ENCODE measurements at regions not wholly inside any gene's neighbourhood (a gene's known extent, or its start where the extent isn't known, plus 50 kb on each side); places are given as distances from the start of the nearest gene placed in this dataset.

- H3K36me3 Mint-ChIP-seq (ENCODE audit: low read depth, unreplicated experiment) = no peaks in the 10 kb centered on the region
- no peaks in the 10 kb centered on the region for H3K4me1 Mint-ChIP-seq (ENCODE audit: low read depth, unreplicated experiment)
- H4K20me1 ChIP-seq (ENCODE audit: insufficient read depth, low read length) = no peaks in the 10 kb centered on the region
- no peaks in the 10 kb centered on the region for H3K9me3 ChIP-seq (ENCODE audit: insufficient read depth, low read depth, low read length)
- no peak overlapping the region for H3K4me3 ChIP-seq (ENCODE audit: insufficient read depth, low read depth, low read length)
- FAIRE-seq = no peak
- H3K79me2 ChIP-seq (ENCODE audit: insufficient read depth, low read length) = no peaks in the 10 kb centered on the region
- no peaks in the 10 kb centered on the region for H3K36me3 ChIP-seq (ENCODE audit: insufficient read depth, low read length)
- H3K27ac ChIP-seq (ENCODE audit: low read depth, low read length) = no peak overlapping the region
- no peaks in the 10 kb centered on the region for H3K27me3 ChIP-seq (ENCODE audit: insufficient read depth, low read length)
- TF ChIP-seq CTCF (IDR thresholded peaks at IDR 0.05; ENCODE audit: insufficient read depth, low read depth, low read length) = no peak
- TF ChIP-seq EZH2 (IDR thresholded peaks at IDR 0.05; ENCODE audit: insufficient read depth, low read length) = no peak
- H3K27ac Mint-ChIP-seq (ENCODE audit: unreplicated experiment) = no peak overlapping the region
- no peaks in the 10 kb centered on the region for H3K9me3 Mint-ChIP-seq (ENCODE audit: unreplicated experiment)
- no peak overlapping the region for H3K9ac ChIP-seq (ENCODE audit: low read length)
- H3K27me3 Mint-ChIP-seq (ENCODE audit: low read depth, unreplicated experiment) = no peaks in the 10 kb centered on the region
- no peak overlapping the region for H3K4me3 Mint-ChIP-seq (ENCODE audit: unreplicated experiment)
- no peak overlapping the region for H2AFZ ChIP-seq (ENCODE audit: low read depth, low read length)
- no peaks in the 10 kb centered on the region for H3K4me1 ChIP-seq (ENCODE audit: insufficient read depth, low read length)
- DNase-seq (ENCODE audit: low read depth) = no peak
- no peak overlapping the region for H3K4me2 ChIP-seq (ENCODE audit: low read length)
Measured at GRCh38 chr2:49342156-49342555, 187.8 kb upstream of the FSHR start.

- H3K9me3 Mint-ChIP-seq (ENCODE audit: unreplicated experiment) = no peaks in the 10 kb centered on the region
- Histone ChIP-seq H3K4me2 (ENCODE audit: low read length) (no peak overlapping the region), H3K36me3 (ENCODE audit: insufficient read depth, low read length) (no peaks in the 10 kb centered on the region), H3K27ac (ENCODE audit: low read depth, low read length) (no peak overlapping the region), H3K27me3 (ENCODE audit: insufficient read depth, low read length) (no peaks in the 10 kb centered on the region), H4K20me1 (ENCODE audit: insufficient read depth, low read length) (no peaks in the 10 kb centered on the region), H2AFZ (ENCODE audit: low read depth, low read length) (no peak overlapping the region), H3K9me3 (ENCODE audit: insufficient read depth, low read depth, low read length) (no peaks in the 10 kb centered on the region), H3K4me1 (ENCODE audit: insufficient read depth, low read length) (no peaks in the 10 kb centered on the region), H3K4me3 (ENCODE audit: insufficient read depth, low read depth, low read length) (no peak overlapping the region), H3K79me2 (ENCODE audit: insufficient read depth, low read length) (no peaks in the 10 kb centered on the region), H3K9ac (ENCODE audit: low read length) (no peak overlapping the region)
- DNase-seq (ENCODE audit: low read depth) = no peak
- no peaks in the 10 kb centered on the region for H3K36me3 Mint-ChIP-seq (ENCODE audit: low read depth, unreplicated experiment)
- no peaks in the 10 kb centered on the region for H3K4me1 Mint-ChIP-seq (ENCODE audit: low read depth, unreplicated experiment)
- no peak overlapping the region for H3K4me3 Mint-ChIP-seq (ENCODE audit: unreplicated experiment)
- H3K27me3 Mint-ChIP-seq (ENCODE audit: low read depth, unreplicated experiment) = no peaks in the 10 kb centered on the region
- no peak for TF ChIP-seq CTCF (IDR thresholded peaks at IDR 0.05; ENCODE audit: insufficient read depth, low read depth, low read length)
- no peak for TF ChIP-seq EZH2 (IDR thresholded peaks at IDR 0.05; ENCODE audit: insufficient read depth, low read length)
- H3K27ac Mint-ChIP-seq (ENCODE audit: unreplicated experiment) = no peak overlapping the region
- FAIRE-seq = no peak
Measured at GRCh38 chr2:49335546-49335945, 181.2 kb upstream of the FSHR start.

GRCh38 chr2:49332415-49332814 lies 178.1 kb upstream of the FSHR start:
- H3K9me3 ChIP-seq (ENCODE audit: insufficient read depth, low read depth, low read length) = no peaks in the 10 kb centered on the region
- Mint-ChIP-seq H3K4me1 (ENCODE audit: low read depth, unreplicated experiment) (no peaks in the 10 kb centered on the region), H3K27ac (ENCODE audit: unreplicated experiment) (no peak overlapping the region), H3K4me3 (ENCODE audit: unreplicated experiment) (no peak overlapping the region), H3K27me3 (ENCODE audit: low read depth, unreplicated experiment) (no peaks in the 10 kb centered on the region), H3K36me3 (ENCODE audit: low read depth, unreplicated experiment) (no peaks in the 10 kb centered on the region), H3K9me3 (ENCODE audit: unreplicated experiment) (no peaks in the 10 kb centered on the region)
- no peak overlapping the region for H3K4me2 ChIP-seq (ENCODE audit: low read length)
- H3K79me2 ChIP-seq (ENCODE audit: insufficient read depth, low read length) = no peaks in the 10 kb centered on the region
- no peak overlapping the region for H3K9ac ChIP-seq (ENCODE audit: low read length)
- DNase-seq (ENCODE audit: low read depth) (no peak), FAIRE-seq (no peak)
- H3K27me3 ChIP-seq (ENCODE audit: insufficient read depth, low read length) = no peaks in the 10 kb centered on the region
- TF ChIP-seq EZH2 (IDR thresholded peaks at IDR 0.05; ENCODE audit: insufficient read depth, low read length) (no peak), CTCF (IDR thresholded peaks at IDR 0.05; ENCODE audit: insufficient read depth, low read depth, low read length) (no peak)
- no peaks in the 10 kb centered on the region for H3K36me3 ChIP-seq (ENCODE audit: insufficient read depth, low read length)
- no peak overlapping the region for H2AFZ ChIP-seq (ENCODE audit: low read depth, low read length)
- H3K4me3 ChIP-seq (ENCODE audit: insufficient read depth, low read depth, low read length) = no peak overlapping the region
- H3K4me1 ChIP-seq (ENCODE audit: insufficient read depth, low read length) = no peaks in the 10 kb centered on the region
- H4K20me1 ChIP-seq (ENCODE audit: insufficient read depth, low read length) = no peaks in the 10 kb centered on the region
- no peak overlapping the region for H3K27ac ChIP-seq (ENCODE audit: low read depth, low read length)
